Mesodermal cell (in vitro differentiated cells): ENCODE measurements at regions not wholly inside any gene's neighbourhood (a gene's known extent, or its start where the extent isn't known, plus 50 kb on each side); places are given as distances from the start of the nearest gene placed in this dataset.

ENCODE experiments used
- H3K27ac ChIP-seq: 2 replicates; pipeline ENCODE4 v1.7.0; 2013; ENCODE audit warnings: mild to moderate bottlenecking, low read depth, low read length, moderate library complexity; ENCODE audit not compliant: severe bottlenecking
- H3K36me3 ChIP-seq: 2 replicates; pipeline ENCODE4 v1.7.1; 2013; ENCODE audit warnings: mild to moderate bottlenecking, low read length, moderate library complexity; ENCODE audit not compliant: control insufficient read depth, insufficient read depth
- H3K4me1 ChIP-seq: one replicate; pipeline ENCODE4 v1.7.1; 2013; ENCODE audit warnings: mild to moderate bottlenecking, low read length; ENCODE audit not compliant: insufficient read depth, control insufficient read depth, poor library complexity, severe bottlenecking
- H3K4me3 ChIP-seq: 2 replicates; pipeline ENCODE4 v1.7.0; 2013; ENCODE audit warnings: low read length, control low read depth, mild to moderate bottlenecking; ENCODE audit not compliant: insufficient read depth, poor library complexity, severe bottlenecking; ENCODE audit errors: extremely low read depth
- H3K9me3 ChIP-seq: 2 replicates; pipeline ENCODE4 v1.7.1; 2013; ENCODE audit warnings: mild to moderate bottlenecking, low read length, moderate library complexity; ENCODE audit not compliant: control insufficient read depth
- WGBS, 2 experiments: methylation state at CpG; one replicate each; pipeline ENCODE4 v1.1.5; 2013; ENCODE audit warnings: missing lambda C conversion rate in 2 of 2; ENCODE audit not compliant: insufficient coverage in 2 of 2; 5-methylcytosine and 5-hydroxymethylcytosine counted together

GRCh38 chr5:14071433-14071832, 71.7 kb upstream of the TRIO start:
- Histone ChIP-seq H3K4me1 (peaks cover 7% of the 10 kb centered on the region), H3K4me3 (no peak overlapping the region), H3K36me3 (no peaks in the 10 kb centered on the region), H3K9me3 (no peaks in the 10 kb centered on the region), H3K27ac (no peak overlapping the region)
- 96 to 100% methylated on average over 3 of the region's 5 CpGs for WGBS, 2 experiments

- H3K4me1 ChIP-seq, result peaks cover 7% of the 10 kb centered on the region
- H3K4me3 ChIP-seq, result no peak overlapping the region
- H3K27ac ChIP-seq, result no peak overlapping the region
- H3K36me3 ChIP-seq, result no peaks in the 10 kb centered on the region
- no peaks in the 10 kb centered on the region for H3K9me3 ChIP-seq
- WGBS, 2 experiments, result 85 to 100% methylated on average over 2 to 7 of the region's 7 CpGs
Measured at GRCh38 chr5:14069021-14069420, 74.1 kb upstream of the TRIO start.

- Histone ChIP-seq H3K4me1 (peaks cover 7% of the 10 kb centered on the region), H3K36me3 (no peaks in the 10 kb centered on the region), H3K4me3 (no peak overlapping the region), H3K27ac (no peak overlapping the region), H3K9me3 (no peaks in the 10 kb centered on the region)
- 86 to 92% methylated on average over 1 of the region's 4 CpGs for WGBS, 2 experiments
Measured at GRCh38 chr5:14068136-14068535, 75.0 kb upstream of the TRIO start.

GRCh38 chr5:14066326-14066725, 76.8 kb upstream of the TRIO start:
- Histone ChIP-seq H3K9me3 (no peaks in the 10 kb centered on the region), H3K4me3 (no peak overlapping the region), H3K27ac (no peak overlapping the region), H3K4me1 (peaks cover 7% of the 10 kb centered on the region), H3K36me3 (no peaks in the 10 kb centered on the region)

GRCh38 chr5:14064841-14065240, 78.3 kb upstream of the TRIO start:
- WGBS, 2 experiments, result 0% methylated on average over 1 of the region's 1 CpG; no CpG with 5 or more reads in 1 of the 2 experiments
- Histone ChIP-seq H3K36me3 (no peaks in the 10 kb centered on the region), H3K4me3 (no peak overlapping the region), H3K27ac (no peak overlapping the region), H3K9me3 (no peaks in the 10 kb centered on the region), H3K4me1 (peaks cover 7% of the 10 kb centered on the region)

GRCh38 chr5:14063691-14064090, 79.5 kb upstream of the TRIO start:
- Histone ChIP-seq H3K27ac (no peak overlapping the region), H3K36me3 (no peaks in the 10 kb centered on the region)
- WGBS, 2 experiments, result 100% methylated on average over 1 of the region's 1 CpG; no CpG with 5 or more reads in 1 of the 2 experiments

GRCh38 chr5:14063138-14063537, 80.0 kb upstream of the TRIO start:
- no peaks in the 10 kb centered on the region for H3K9me3 ChIP-seq
- no peak overlapping the region for H3K4me3 ChIP-seq
- H3K4me1 ChIP-seq, result peaks cover under 1% of the 10 kb centered on the region
- H3K27ac ChIP-seq, result no peak overlapping the region
- no peaks in the 10 kb centered on the region for H3K36me3 ChIP-seq
- no CpG with 5 or more reads among the region's 4 CpGs for WGBS, 2 experiments

More at GRCh38 chr5:14063691-14064090, 79.5 kb upstream of the TRIO start:
- no peaks in the 10 kb centered on the region for H3K9me3 ChIP-seq
- no peak overlapping the region for H3K4me3 ChIP-seq
- peaks cover 6% of the 10 kb centered on the region for H3K4me1 ChIP-seq

- 80% methylated on average over 1 of the region's 2 CpGs; no CpG with 5 or more reads in 1 of the 2 experiments for WGBS, 2 experiments
- H3K36me3 ChIP-seq, result no peaks in the 10 kb centered on the region
- no peaks in the 10 kb centered on the region for H3K9me3 ChIP-seq
- H3K4me1 ChIP-seq, result no peaks in the 10 kb centered on the region
- H3K27ac ChIP-seq, result no peak overlapping the region
- no peak overlapping the region for H3K4me3 ChIP-seq
Measured at GRCh38 chr5:14062178-14062577, 81.0 kb upstream of the TRIO start.

- no peak overlapping the region for H3K4me3 ChIP-seq
- H3K27ac ChIP-seq, result no peak overlapping the region
- H3K4me1 ChIP-seq, result no peaks in the 10 kb centered on the region
- WGBS, 2 experiments, result 88 to 92% methylated on average over 5 of the region's 5 CpGs
- H3K9me3 ChIP-seq, result no peaks in the 10 kb centered on the region
- no peaks in the 10 kb centered on the region for H3K36me3 ChIP-seq
Measured at GRCh38 chr5:14061106-14061505, 82.0 kb upstream of the TRIO start.

GRCh38 chr5:14060218-14060617, 82.9 kb upstream of the TRIO start:
- Histone ChIP-seq H3K4me1 (no peaks in the 10 kb centered on the region), H3K9me3 (no peaks in the 10 kb centered on the region), H3K4me3 (no peak overlapping the region), H3K36me3 (no peaks in the 10 kb centered on the region), H3K27ac (no peak overlapping the region)
- WGBS, 2 experiments, result 94% methylated on average over 3 of the region's 3 CpGs; no CpG with 5 or more reads in 1 of the 2 experiments

GRCh38 chr5:14059810-14060209, 83.3 kb upstream of the TRIO start:
- no peaks in the 10 kb centered on the region for H3K36me3 ChIP-seq
- H3K27ac ChIP-seq, result no peak overlapping the region
- H3K4me3 ChIP-seq, result no peak overlapping the region
- WGBS, 2 experiments, result 89 to 100% methylated on average over 1 to 2 of the region's 2 CpGs
- H3K9me3 ChIP-seq, result no peaks in the 10 kb centered on the region
- H3K4me1 ChIP-seq, result no peaks in the 10 kb centered on the region
